ENCODE measurements at regions not wholly inside any gene's neighbourhood (a gene's known extent, or its start where the extent isn't known, plus 50 kb on each side); places are given as distances from the start of the nearest gene placed in this dataset.

DNA sequence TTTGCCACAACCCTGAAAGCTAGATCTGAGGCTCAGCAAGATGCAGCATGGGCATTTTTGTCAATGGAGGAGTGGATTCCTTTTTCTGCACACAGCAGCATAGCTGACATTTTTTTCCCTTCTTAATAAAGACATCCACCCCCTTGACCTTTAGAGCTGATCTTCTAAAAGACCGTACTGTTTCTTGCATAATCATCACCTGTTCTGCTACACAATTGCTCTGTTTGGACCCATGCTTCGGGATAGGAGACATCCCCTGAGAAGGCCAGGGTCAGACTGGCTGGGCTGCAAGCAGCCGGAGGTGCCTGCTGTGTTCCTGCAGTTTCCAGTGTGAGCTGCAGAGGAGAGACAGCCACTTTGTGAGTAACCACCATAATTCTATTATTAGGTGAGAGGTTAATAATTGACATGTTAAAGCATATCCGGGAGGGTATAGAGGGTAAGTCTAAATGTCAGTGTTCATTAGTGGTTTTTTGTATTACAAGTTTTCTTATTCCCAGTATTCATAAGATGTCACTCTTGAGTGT lies 108.5 kb upstream of the C1QTNF9B start:
- no peaks in the 10 kb centered on the region for H3K27me3 ChIP-seq (ENCODE audit: control insufficient read depth, insufficient read depth, low read length)
- no peaks in the 10 kb centered on the region for H3K36me3 ChIP-seq (ENCODE audit: control insufficient read depth, insufficient read depth, low read length)
- H3K4me3 ChIP-seq (ENCODE audit: low read depth, low read length) = no peak overlapping the region
- DNase-seq (ENCODE audit: low read depth) = no peak
- no peak for TF ChIP-seq CTCF (IDR thresholded peaks at IDR 0.05; ENCODE audit: insufficient read depth, low read length, poor library complexity, severe bottlenecking)

DNA sequence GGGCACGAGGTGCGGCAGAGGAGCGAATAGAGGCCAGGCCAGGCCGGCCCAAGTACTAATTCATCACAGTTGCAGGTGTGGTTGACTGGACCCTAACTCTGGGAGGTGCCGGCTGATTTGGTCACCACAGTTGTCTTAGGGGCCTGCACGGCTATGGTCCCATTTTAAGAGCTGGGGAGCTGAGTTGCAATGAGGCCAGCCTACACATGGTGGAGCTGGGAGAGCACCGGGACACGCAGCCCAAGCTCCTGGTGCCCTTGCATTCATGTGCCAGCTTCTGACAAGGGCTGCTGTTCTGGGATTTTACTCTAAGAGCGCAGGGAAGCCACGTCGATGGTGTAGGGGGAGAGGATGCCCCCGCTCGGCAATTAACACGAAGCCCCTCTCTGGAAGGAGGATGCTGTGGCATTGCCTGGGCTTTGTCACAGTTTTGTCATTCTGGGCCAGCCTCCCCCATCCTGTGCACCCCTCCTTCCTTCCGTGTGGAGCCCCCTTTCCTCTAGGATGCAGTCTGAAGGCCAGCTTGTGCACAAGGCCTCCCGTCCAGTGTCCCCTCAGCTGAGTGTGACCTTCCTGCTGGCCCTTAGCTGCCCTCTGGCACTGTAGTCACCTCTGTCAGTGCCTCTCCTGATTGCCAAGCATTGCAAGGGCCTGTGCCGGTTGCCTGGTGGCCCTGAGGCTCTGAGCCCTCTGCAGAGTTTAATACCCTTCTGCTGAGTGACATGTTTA lies 109.4 kb upstream of the C1QTNF9B start:
- no peak for DNase-seq (ENCODE audit: low read depth)
- Histone ChIP-seq H3K27me3 (ENCODE audit: control insufficient read depth, insufficient read depth, low read length) (no peaks in the 10 kb centered on the region), H3K36me3 (ENCODE audit: control insufficient read depth, insufficient read depth, low read length) (no peaks in the 10 kb centered on the region), H3K4me3 (ENCODE audit: low read depth, low read length) (no peak overlapping the region)
- no peak for TF ChIP-seq CTCF (IDR thresholded peaks at IDR 0.05; ENCODE audit: insufficient read depth, low read length, poor library complexity, severe bottlenecking)

- Histone ChIP-seq H3K36me3 (ENCODE audit: control insufficient read depth, insufficient read depth, low read length) (no peaks in the 10 kb centered on the region), H3K27me3 (ENCODE audit: control insufficient read depth, insufficient read depth, low read length) (no peaks in the 10 kb centered on the region), H3K4me3 (ENCODE audit: low read depth, low read length) (no peak overlapping the region)
- no peak for DNase-seq (ENCODE audit: low read depth)
- TF ChIP-seq CTCF (IDR thresholded peaks at IDR 0.05; ENCODE audit: insufficient read depth, low read length, poor library complexity, severe bottlenecking) = no peak
Observed at GRCh38 chr13:24007979-24008620, 110.8 kb upstream of the C1QTNF9B start.

DNA sequence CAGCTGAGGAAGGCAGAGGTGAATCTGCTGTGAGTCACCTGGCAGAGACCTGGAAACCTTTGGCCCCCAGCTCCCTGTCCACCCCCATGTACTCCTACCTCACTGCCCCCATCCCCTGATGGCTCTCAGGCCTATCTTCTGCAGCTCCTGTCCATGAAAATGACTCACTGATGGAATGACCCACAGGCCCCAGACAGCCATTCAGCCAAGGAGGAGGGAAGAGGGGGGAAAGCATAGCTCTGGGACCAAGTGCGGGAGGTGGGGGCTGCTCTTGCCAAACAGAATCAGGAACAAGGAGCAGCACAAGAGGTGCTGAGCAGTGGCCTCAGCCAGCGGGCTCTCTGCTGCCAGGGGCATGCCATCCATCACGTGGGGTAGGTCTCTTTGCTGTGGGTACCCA lies 111.4 kb upstream of the C1QTNF9B start:
- DNase-seq (ENCODE audit: low read depth) = no peak
- H3K4me3 ChIP-seq (ENCODE audit: low read depth, low read length) = no peak overlapping the region
- H3K27me3 ChIP-seq (ENCODE audit: control insufficient read depth, insufficient read depth, low read length) = no peaks in the 10 kb centered on the region
- TF ChIP-seq CTCF (IDR thresholded peaks at IDR 0.05; ENCODE audit: insufficient read depth, low read length, poor library complexity, severe bottlenecking) = no peak
- no peaks in the 10 kb centered on the region for H3K36me3 ChIP-seq (ENCODE audit: control insufficient read depth, insufficient read depth, low read length)

DNA sequence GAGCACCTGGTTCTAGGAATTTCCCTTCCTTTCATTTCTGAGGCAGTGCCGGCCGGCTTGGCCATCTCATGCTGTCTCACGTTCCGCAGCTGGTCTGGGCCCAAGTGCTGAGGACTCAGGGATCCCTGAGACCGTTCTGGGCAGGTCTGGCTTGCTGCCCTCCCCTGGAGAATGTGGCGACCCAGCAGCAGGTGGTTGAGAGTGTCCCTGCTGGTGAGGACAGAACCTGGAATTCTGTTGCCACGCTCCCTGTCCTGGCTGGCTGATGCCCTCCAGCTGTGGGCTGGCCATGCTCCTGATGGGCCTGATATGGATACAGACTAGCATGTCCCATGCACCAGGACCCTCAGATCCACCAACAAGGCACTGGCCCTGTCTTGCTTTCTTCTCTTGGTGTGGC lies 114.0 kb upstream of the C1QTNF9B start:
- no peak for DNase-seq (ENCODE audit: low read depth)
- H3K27me3 ChIP-seq (ENCODE audit: control insufficient read depth, insufficient read depth, low read length) = no peaks in the 10 kb centered on the region
- H3K4me3 ChIP-seq (ENCODE audit: low read depth, low read length) = no peak overlapping the region
- TF ChIP-seq CTCF (IDR thresholded peaks at IDR 0.05; ENCODE audit: insufficient read depth, low read length, poor library complexity, severe bottlenecking) = no peak
- no peaks in the 10 kb centered on the region for H3K36me3 ChIP-seq (ENCODE audit: control insufficient read depth, insufficient read depth, low read length)
